Adrenal gland (tissue), 5 donors: ENCODE measurements at regions not wholly inside any gene's neighbourhood (a gene's known extent, or its start where the extent isn't known, plus 50 kb on each side); places are given as distances from the start of the nearest gene placed in this dataset.

Experiments used
- CTCF ChIP-seq, 6 experiments: fragments of 450-650 bp in 4 of 6; fragments of 200-600 bp in 2 of 6; sonication (generic) in 1 of 6; IDR thresholded peaks; 1 replicate in 5 of 6; 2 replicates in 1 of 6; pipeline versions ENCODE4 v1.5.1 to v1.8.0; 2016 to 2021; ENCODE audit warnings: antibody characterized with exemption in 6 of 6, mild to moderate bottlenecking in 2 of 6, moderate library complexity in 1 of 6
- POLR2A ChIP-seq, 2 donors: fragments of 450-650 bp; IDR thresholded peaks; one replicate each; pipeline ENCODE4 v1.6.1; 2017; ENCODE audit warnings: antibody characterized with exemption in 2 of 2, mild to moderate bottlenecking in 2 of 2, moderate library complexity in 1 of 2
- donor health status: DM: no; HTN: no; CAD: no.

- TF ChIP-seq CTCF (IDR thresholded peaks at IDR 0.05) (no peak), POLR2A (IDR thresholded peaks at IDR 0.05) (no peak)
These were observed 440.6 kb downstream of the CDH8 start for GRCh38 chr16:61595605-61596004.
